HG03432 (cell line): ENCODE measurements at regions not wholly inside any gene's neighbourhood (a gene's known extent, or its start where the extent isn't known, plus 50 kb on each side); places are given as distances from the start of the nearest gene placed in this dataset.

Source experiments
- ATAC-seq: cut with Tn5 transposase; IDR thresholded peaks from one replicate; pipeline ENCODE4 v1.9.1; 2021; ENCODE audit warnings: mild to moderate bottlenecking, moderate library complexity; ENCODE audit not compliant: unreplicated experiment

DNA sequence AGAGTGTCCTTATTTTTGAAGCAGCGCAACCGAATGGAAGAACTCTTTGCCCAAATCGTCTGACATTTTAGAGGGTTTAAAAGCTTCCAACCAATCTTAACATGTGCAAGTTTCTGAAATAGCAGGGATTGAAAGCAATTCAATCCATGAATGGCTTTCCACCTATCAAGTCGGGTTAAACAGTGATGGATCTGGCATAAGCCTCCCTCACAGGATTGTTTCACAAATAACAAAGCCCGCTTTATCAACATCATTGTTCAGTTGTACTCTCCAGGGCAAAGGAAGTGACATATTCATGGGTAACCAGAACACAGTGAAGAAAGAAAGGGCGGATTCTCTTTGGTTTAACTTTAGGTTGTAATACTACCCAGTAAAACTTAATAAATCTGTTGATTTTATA, 497.3 kb downstream of the MTRR start:
- no peak for ATAC-seq

DNA sequence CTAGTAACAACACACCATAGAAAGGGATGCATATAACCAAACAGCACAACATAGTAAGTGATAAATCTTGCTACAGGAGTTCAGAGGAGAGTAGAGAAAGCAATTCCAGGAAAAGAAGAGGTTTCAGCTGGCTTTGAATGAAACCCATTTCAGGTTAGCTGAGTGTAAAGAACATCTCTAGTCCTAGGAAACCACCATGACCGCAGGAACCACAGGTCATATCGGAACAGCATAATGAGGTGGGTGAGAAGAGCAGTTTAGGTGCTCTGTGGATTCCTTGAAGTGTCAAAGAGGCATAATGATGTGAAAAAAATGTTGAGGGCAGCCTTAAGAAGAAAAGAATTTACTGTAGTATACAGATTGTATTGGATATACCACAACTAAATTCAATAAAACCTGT, 507.5 kb downstream of the MTRR start:
- ATAC-seq = no peak

DNA sequence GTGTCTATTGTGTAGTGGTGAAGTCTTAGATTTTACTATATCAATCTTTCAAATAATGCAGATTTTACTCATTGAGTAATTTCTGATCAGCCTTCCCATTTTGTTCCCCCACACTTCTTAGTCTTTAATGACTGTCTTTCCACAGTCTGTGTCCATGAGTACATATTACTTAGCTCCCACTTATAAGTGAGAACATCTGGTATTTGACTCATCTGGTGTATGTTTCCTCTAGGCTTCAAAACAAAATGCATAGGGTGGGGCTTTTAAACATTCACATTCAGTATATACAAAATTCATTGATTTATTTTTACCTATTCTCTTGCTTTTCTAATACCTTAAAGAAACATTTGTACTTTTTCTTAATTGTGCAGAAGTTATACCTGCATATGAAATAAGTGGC, 513.0 kb downstream of the MTRR start:
- no peak for ATAC-seq

DNA sequence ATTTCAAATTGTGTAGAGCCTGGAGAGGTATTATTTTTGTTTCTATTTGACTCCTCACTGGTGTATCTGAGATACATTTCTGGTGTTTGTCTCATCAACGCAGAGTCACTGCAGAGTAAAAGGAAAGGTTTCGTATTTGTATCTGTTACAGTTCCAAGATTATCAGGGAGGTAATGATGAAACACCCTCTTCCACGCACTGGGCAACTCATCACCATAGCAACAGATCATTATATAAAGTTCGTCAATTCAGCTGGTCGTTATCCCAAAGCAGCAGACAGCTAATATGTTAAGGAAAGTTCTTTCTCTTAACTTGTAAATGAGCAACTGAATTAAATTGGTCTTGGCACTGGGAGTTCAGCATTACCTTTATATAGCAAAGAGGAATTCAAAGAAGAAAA, 513.5 kb downstream of the MTRR start:
- no peak for ATAC-seq

DNA sequence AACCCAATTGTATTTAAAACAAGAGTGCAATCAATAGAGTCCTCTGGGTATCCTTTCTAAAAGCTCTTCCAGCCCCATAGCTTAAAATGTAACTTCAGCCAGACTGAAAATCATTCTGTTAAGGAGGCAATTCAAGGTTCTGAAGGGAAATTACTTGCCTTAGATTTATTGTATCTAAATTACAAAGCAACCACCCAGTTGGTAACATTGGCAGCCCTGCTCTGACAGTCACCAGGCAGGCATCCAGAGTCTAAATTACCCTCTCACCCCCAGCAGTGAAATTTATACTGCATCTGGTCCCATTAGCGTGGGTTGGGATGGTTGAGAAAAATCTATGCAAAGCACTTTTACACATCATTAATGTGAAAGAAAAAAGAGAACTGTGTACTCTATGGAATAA, 514.7 kb downstream of the MTRR start:
- no peak for ATAC-seq

DNA sequence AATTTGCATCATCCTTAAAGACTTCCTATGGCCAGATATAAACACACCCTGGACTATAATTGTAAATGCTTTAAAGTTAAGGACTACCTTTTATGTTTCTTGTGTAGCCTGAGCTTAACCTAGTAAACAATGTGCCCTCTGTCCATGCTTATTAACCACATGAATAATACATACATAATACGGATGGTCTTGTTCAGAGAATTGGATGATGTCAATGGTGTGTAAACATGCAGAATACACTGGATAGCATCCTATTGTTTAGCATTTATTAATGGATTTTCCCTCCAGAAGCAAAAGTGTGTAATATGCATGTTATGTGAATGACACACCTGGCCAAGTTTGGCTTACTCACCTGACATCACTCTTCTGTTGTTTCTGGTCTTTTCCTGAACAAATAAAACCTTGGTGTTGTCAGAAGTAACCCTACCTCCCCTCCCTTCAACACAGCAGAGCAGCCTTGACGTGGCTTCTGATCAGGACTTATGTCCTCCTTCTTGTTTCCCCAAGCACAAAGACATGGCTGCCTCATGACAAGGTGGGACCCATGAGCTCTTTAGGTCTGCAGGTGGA, 517.9 kb downstream of the MTRR start:
- no peak for ATAC-seq

DNA sequence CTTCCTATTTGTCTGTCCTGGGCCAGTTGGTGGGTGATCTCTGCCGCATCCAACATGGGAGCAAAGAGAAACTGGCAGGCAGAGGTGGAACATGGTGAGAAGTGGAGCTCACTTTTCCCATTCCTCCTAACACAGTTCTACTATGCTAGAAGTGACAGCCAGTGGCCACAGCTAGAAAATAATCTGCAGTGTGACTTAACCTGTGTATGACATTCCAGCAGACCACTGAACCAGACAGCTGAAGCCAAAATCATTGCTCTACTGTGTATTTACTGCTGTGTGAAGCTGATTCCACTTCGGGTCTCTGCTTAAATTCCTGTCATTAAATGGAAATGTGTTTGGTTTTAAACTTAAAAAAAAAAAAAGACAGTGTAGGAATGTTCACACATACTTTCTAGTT, 523.0 kb downstream of the MTRR start:
- ATAC-seq = no peak

DNA sequence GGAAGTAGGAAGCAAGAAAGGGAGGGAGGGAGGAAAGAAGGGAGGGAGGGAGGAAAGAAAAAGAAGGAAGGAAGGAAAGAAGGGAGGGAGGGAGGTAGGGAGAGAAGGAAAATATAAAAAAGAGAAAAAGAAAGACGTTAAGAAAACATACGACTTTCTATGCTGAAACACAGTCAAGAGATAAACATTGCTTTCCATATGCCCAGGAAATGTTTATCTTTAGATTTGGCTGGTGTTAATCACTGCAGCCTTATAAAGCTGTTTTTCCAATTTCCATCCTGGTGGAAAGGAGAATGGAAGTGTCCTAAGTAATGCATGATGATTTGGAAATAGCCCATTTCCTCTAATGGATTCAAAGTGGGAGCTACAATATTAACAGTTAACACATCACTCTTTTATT, 524.3 kb downstream of the MTRR start:
- ATAC-seq = no peak

DNA sequence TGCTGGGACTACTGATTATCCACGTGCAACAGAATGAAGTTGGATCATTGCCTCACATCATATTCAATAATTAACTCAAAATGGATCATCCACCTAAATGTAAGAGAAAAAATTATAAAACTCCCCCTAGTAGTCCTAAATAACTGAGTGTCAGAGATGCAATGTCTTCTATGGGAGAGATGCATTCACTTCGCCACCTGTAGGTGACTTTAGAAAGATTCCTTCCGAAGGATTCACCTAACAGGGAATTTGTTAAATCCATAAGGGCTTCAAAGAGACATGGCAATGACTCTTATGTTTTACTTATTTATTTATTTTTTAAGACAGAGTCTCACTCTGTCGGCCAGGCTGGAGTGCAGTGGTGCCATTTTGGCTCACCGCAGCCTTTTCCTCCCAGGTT, 526.0 kb downstream of the MTRR start:
- no peak for ATAC-seq

DNA sequence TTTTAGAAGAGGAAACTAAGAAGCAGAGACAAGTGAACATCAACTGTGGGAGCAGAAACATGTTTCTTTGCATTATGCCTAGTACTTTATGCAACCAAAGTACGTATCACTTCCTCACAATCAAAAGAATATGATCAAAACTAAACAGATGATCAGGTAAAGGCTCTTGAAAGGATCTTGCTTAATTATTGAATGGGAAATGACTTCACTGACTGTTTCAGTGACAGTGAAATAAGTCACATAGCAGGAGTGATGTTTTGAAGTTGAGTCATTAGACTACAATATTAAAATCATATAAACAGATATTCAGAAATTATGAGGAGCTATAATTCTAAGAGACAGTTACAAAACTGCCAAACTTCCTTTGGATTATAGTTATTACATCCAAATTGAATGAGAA, 527.3 kb downstream of the MTRR start:
- ATAC-seq = no peak

DNA sequence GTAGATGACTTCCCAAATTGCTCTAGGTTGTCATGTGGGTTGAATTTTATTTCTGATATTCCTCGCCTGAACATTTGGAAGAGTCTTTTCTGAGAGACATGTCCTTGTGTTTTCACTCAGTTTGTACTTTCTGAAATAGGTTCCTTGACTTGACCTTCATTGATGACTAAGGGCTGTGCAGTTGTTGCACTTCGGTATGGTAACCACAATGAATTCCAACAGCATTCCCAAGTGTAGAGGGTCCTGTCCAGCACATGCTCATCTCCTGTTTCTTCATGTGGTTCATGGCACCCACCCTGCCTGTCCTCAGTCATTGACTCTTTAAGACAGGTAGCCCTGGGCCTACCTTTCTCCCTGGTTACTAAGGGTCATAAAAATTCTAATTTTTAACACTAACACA, 527.8 kb downstream of the MTRR start:
- ATAC-seq = no peak

DNA sequence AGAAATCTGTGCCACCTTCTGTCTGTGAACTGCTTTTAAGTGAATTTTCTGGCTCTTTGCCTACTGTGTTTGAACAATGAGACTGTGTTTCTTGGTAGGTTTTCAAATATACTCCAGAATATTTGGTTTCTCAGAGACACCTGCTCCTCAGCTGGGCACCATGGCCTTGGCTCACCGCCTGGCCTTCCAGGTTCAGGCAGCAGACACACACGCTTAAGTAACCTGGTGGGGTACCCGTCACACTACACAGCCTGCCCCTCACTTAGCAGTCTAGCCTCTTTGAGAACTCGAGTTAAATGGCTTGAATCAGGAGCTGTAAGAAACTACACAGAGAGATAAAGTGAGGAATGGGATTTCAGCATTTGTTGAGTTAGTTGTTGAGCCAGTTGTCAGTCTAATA, 530.5 kb downstream of the MTRR start:
- no peak for ATAC-seq

DNA sequence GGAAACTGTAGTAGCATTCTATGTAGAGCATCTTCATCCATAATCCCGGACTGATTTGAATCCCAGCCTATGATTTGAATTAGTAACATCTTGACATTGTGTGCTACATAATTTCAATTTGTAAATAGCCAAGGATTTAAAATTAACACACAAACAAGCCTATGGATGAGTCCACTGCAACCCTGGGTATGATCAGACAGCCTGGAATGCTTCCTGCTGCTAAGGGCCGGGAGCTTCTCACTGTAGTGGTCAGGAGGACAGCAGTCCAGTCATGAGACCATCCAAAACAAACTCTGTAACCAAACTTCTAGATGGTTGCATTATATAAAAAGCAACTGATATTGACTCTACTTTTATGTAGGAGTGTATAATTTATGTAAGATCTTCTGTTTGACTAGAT, 539.3 kb downstream of the MTRR start:
- no peak for ATAC-seq

DNA sequence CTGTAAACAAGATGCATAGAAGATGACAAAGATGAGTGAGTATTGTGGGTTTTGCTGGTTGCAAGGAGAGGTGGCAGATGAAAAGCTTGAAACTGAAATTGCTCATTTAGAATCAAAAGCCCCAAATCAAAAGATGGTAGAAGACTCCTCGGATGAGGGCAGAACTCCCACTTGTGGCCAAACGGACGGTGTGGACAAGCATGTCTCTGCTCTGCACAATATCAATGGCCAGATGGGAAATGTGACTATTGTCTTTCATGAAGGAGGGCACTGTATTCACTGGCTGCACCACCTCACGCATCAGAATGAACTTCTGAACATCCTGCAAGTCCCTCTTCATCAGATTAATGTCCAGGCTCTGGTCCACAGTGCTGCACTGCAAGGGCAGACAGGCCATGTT, 541.7 kb downstream of the MTRR start:
- ATAC-seq = no peak

DNA sequence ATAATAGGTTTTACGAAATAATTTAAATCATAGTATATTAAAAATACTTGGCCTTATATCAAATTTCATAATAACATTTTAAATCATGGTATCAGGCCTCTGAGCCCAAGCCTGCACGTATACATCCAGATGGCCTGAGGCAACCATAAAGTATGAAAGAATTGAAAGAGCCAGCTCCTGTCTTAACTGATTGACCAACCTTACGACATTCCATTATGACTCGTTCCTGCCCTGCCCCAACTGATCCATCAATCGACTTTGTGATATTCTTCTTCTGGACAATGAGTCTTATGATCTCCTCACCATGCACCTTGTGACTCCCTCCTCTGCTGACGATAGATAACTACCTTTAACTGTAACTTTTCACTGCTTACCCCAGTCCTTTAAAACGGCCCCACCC, 545.0 kb downstream of the MTRR start:
- no peak for ATAC-seq

DNA sequence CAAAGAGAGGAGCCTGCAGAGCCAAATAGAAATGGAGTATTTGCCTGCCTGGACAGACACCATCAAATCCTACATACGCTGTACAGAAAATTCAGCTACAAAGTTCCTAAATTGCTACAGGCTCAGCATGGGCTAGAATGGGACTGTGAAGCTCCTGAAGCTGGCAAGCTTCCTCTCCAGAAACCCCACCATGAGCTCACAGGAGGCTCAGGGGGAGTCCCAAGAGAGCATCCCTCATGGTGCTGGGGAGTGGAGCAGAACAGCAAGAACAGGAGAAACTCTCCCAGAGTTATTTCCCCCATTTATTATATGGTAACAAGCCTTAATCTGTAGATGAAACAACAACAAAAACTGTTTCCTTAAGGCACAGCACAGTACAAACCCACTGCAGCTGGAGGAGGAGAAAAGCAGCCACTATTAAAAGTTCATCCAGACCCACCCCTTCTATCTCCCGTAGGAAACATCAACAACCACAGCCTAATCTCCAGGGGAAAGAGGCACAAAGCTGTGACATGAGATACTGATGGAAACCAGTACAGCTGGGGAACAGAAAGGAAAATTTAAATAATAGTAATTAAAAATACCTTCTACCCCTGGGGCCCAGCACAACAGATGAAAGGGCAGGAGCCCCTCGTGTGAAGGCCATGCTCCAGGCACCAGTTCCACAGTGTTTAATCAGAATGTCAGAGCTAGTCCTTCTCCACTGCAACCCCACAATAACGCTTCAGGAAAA, 548.5 kb downstream of the MTRR start:
- no peak for ATAC-seq

DNA sequence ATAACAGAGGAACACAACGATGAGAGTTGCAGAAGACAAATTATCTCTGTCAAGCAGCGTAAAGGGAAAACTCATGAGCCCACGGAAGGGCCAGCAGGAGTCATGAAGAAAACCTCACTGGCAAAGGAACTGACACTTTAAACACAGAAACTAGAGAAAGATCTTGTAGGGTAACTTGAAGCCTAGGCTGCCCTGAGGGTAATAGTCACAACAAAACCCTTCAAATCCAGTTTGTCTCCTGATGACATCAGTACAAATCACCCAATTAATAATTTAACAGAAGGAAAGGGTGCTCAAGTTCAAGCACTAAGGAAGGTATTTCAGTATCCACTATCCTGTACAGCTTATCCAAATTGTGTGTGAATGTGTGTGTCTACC, 549.1 kb downstream of the MTRR start:
- ATAC-seq = no peak

DNA sequence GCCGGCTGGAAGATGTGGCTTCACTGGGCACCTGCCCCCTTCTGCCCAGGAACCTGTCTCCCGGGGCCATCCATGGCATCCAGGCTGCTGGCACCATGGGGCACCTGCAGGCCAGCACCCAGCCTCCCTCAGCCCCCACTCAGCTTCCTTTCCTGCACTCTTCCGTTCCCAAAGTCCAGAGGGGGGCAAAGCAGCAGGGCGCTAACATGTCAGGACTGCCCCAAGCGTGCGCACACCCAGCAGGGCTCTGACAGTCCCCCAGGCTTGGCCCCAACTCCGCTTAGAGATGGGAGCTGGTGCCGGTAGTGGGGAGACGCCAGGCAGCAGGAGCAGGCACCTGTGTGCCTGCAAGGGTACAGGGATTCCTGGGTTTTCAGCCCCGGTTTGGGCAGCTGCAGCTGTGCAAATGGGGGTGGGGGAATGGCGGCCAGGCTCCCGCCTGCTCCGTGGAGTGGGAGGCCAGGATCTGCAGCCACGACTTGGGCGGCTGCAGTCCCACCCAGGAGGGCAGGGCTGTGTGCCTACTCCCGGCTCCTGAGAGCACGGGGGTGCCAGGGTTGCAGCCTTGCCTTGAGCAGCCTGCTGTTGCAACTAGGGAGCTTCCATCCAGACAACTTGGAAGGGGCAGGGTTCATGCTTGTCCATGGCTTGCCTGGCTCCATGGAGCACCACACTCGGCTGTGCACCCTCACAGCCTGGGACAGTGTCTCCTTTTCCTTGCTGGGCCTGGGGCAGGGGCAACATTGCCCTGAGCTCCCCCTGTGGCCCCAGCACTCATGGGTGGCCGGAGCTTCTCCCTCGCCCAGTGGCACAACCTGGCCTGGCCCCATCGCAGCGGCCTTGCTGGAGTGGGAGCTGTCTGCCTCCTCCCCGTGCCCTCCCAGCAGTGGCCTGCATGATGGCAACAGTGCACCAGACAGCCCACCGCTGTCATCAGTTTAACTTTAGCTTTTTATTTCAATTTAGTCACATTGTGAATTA, 561.1 kb downstream of the MTRR start:
- no peak for ATAC-seq

DNA sequence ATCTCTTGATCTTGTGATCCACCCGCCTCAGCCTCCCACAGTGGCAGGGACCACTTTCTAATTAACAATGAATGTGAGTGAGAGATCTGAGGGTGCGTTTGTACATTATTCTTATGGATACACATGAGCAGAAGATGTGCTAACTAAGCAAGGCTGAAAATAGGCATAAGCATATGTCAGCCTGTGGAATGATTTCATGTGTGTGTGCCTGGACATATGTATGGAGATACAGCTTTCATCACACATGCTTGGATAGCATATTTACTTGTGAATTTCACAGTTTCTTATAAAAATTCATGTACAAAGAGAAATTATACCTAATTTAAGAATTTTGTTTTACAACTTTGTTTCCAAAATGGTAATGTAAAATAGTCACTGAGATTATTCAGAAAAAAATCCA, 565.6 kb downstream of the MTRR start:
- ATAC-seq = no peak

DNA sequence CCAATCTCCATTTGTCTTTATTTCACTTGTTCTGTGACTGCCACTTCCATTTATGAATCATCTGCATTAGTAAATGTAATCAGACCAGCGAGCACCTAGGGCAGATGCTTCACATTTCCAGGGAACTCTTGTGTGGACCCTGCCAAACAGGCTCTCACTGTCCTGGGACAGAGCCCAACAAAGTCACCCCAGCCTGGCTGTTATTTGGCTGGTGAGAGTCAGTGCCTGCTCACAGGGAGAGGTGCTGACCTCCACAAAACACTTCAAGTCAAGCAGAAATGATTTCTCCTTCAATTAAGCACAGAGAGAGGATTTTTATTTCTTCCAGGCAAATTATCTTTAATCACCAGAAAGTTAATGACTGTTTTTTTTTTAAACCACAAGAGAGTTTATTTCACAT, 568.0 kb downstream of the MTRR start:
- ATAC-seq = no peak

DNA sequence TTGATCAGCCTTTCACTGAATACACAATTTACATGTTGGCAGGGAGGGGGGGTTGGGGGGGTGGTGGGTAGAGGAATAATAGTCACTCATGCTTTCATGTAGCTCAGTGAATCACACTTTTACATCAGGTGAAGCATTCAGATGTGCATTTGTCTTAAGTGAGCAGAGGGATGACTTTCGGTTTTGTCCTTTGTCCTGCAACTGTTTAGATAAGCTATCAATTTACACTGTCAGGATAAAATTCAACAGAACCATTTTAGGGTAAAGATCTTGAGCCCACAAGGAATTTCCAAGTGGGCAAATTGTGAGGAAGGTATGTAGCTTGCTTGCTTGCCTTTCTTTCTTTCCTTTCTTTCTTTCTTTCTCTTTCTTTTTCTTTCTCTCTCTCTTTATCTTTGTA, 576.2 kb downstream of the MTRR start:
- ATAC-seq = no peak

DNA sequence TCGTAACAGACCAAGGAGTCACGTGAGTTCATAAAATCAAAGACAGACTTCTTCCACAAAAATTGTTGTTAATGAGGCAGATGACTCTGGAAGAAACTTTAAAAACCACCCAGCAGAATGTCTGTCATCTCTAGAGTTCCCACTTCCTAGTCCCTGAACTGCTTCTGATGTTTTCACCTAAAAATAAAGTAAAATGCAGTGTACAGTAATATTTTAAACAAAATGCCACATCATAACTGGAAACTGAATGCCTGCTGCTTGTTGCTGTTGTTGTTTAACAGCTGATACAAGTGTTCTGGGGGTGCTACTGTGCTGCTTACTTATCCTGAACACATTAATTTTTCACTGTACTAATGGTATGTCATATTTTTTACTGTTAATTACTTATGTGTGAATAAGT, 577.2 kb downstream of the MTRR start:
- no peak for ATAC-seq
